ENCODE measurements at regions not wholly inside any gene's neighbourhood (a gene's known extent, or its start where the extent isn't known, plus 50 kb on each side); places are given as distances from the start of the nearest gene placed in this dataset.

GRCh38 chrX:65253817-65254216, 277.6 kb upstream of the ZC4H2 start:
- TF ChIP-seq POLR2AphosphoS5 (IDR thresholded peaks at IDR 0.05; ENCODE audit: low read depth, low read length) (no peak), REST (IDR thresholded peaks at IDR 0.05; ENCODE audit: insufficient read depth in 1 of 2, low read depth in 2 of 2, low read length in 1 of 2) (no peak), CTCF (IDR thresholded peaks at IDR 0.05) (no peak), SIN3A (IDR thresholded peaks at IDR 0.05; ENCODE audit: borderline replicate concordance, insufficient read depth, low read depth, low read length) (no peak), TCF7L2 (IDR thresholded peaks at IDR 0.05; ENCODE audit: low read depth, low read length) (no peak)

All from Panc1 (cell line).